Gastrocnemius medialis (tissue), 4 donors: ENCODE measurements at regions not wholly inside any gene's neighbourhood (a gene's known extent, or its start where the extent isn't known, plus 50 kb on each side); places are given as distances from the start of the nearest gene placed in this dataset.

ENCODE experiments used
- ATAC-seq, 2 donors: fragments of 150-250 bp; one replicate each; pipeline ENCODE4 v1.9.1; 2016
- DNase-seq, 2 donors: peaks; one replicate each; pipeline ENCODE4 v3.0.0-alpha.2; 2019
- H3K27ac ChIP-seq, 4 donors: fragments of 200-600 bp; sonication (generic); 1 replicate in 1 of 4; 2 replicates in 3 of 4; pipeline ENCODE4 v1.5.1; 2016 to 2018; ENCODE audit warnings: mild to moderate bottlenecking in 2 of 4, moderate library complexity in 1 of 4
- H3K27me3 ChIP-seq, 3 donors: fragments of 200-600 bp; sonication (generic) in 2 of 3; 1 replicate in 1 of 3; 2 replicates in 2 of 3; pipeline versions ENCODE4 v1.5.1 to v1.6.0; 2016 to 2019; ENCODE audit warnings: mild to moderate bottlenecking in 1 of 3, moderate library complexity in 1 of 3
- H3K36me3 ChIP-seq, 2 donors: fragments of 200-600 bp; sonication (generic) in 1 of 2; one replicate each; pipeline ENCODE4 v1.5.1; 2017 to 2018
- H3K4me1 ChIP-seq, 2 donors: fragments of 200-600 bp; sonication (generic) in 1 of 2; one replicate each; pipeline ENCODE4 v1.5.1; 2016 to 2017; ENCODE audit warnings: mild to moderate bottlenecking in 2 of 2
- H3K4me3 ChIP-seq, 4 donors: fragments of 200-600 bp; sonication (generic) in 3 of 4; 1 replicate in 1 of 4; 2 replicates in 3 of 4; pipeline ENCODE4 v1.5.1; 2016 to 2019; ENCODE audit warnings: mild to moderate bottlenecking in 2 of 4
- H3K9me3 ChIP-seq, 3 donors: fragments of 200-600 bp; sonication (generic) in 2 of 3; 1 replicate in 1 of 3; 2 replicates in 2 of 3; pipeline ENCODE4 v1.5.1; 2016 to 2019
- POLR2A ChIP-seq, 2 donors: fragments of 450-650 bp; IDR thresholded peaks; one replicate each; pipeline ENCODE4 v1.6.1; 2017; ENCODE audit warnings: antibody characterized with exemption in 2 of 2, mild to moderate bottlenecking in 2 of 2, moderate library complexity in 2 of 2
- in situ Hi-C, 4 donors: fragments of 200-750 bp; cut with MboI; loops; one replicate each; pipeline versions ENCODE4 v1.15.0 to v1.8.0; 2017; ENCODE audit warnings: low sequenced_read_pairs in 4 of 4
- intact Hi-C: fragments of 100-400 bp; cut with DNase I; formaldehyde crosslinking; loops from one replicate; pipeline ENCODE4 v1.15.1; 2023; ENCODE audit warnings: low total_unique reads
- TF ChIP-seq, protein P1 (sequence below), 5 experiments: fragments of 450-650 bp in 3 of 5; fragments of 200-600 bp in 2 of 5; sonication (generic) in 2 of 5; IDR thresholded peaks in 4 of 5; conservative IDR thresholded peaks in 1 of 5; 1 replicate in 4 of 5; 2 replicates in 1 of 5; pipeline ENCODE4 v1.5.1; 2016 to 2019; ENCODE audit warnings: antibody characterized with exemption in 5 of 5, mild to moderate bottlenecking in 3 of 5, moderate library complexity in 3 of 5

DNA sequence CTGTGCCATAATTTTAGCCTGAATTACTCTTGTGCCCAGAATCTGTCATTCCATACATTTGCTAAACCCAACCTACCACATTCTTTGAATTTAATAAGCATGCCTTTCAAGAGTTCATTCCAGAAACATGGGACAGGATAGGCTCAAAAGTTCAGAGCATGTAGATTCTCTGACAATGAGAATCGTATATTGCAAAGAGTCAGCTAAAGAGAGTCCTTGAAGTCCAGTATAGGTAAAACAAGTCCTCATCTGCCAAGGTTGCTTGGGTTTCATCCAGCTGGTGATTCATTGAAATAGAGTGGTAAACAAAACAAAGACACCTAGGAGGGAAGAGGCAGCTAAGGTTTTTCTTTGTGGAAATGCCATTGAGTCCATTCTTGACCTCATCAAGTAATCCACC lies 249.3 kb upstream of the DIPK2B start:
- Histone ChIP-seq H3K27ac (no peak overlapping the region), H3K9me3 (no peaks in the 10 kb centered on the region), H3K36me3 (no peaks in the 10 kb centered on the region), H3K4me3 (no peak overlapping the region), H3K27me3 (no peaks in the 10 kb centered on the region), H3K4me1 (no peaks in the 10 kb centered on the region)
- TF ChIP-seq, protein P1, sequence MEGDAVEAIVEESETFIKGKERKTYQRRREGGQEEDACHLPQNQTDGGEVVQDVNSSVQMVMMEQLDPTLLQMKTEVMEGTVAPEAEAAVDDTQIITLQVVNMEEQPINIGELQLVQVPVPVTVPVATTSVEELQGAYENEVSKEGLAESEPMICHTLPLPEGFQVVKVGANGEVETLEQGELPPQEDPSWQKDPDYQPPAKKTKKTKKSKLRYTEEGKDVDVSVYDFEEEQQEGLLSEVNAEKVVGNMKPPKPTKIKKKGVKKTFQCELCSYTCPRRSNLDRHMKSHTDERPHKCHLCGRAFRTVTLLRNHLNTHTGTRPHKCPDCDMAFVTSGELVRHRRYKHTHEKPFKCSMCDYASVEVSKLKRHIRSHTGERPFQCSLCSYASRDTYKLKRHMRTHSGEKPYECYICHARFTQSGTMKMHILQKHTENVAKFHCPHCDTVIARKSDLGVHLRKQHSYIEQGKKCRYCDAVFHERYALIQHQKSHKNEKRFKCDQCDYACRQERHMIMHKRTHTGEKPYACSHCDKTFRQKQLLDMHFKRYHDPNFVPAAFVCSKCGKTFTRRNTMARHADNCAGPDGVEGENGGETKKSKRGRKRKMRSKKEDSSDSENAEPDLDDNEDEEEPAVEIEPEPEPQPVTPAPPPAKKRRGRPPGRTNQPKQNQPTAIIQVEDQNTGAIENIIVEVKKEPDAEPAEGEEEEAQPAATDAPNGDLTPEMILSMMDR (IDR thresholded peaks at IDR 0.05 in 4 of 5, conservative IDR thresholded peaks at IDR 0.05 in 1 of 5), result no peak
- TF ChIP-seq POLR2A (IDR thresholded peaks at IDR 0.05), result no peak
- in situ Hi-C loops (loop anchor here in 1 of 4 donors (25.0 kb wide), 1 partner anchor 112 kb away; no protein-coding TSS in a partner anchor), intact Hi-C loops (no loop called here)
- no peak for ATAC-seq
- no peak for DNase-seq

DNA sequence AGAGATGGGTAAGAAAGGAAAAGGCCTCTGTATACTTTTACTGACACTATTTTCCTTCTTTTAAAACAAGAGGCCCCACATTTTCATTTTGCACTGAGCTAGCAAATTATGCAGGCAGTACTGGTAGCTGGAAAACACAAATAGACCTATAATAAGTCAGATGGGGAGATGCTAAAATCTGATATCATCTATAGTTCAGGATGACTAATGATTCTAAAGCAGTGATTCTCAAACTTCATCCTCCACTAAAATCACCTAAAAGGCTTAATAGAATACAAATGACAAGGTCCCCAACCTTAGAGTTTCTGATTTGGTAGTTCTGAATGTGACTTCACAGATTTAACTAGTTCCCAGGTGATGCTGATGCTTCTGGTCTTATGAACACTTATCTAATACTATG lies 247.3 kb upstream of the DIPK2B start:
- no peak for ATAC-seq
- DNase-seq, result no peak
- intact Hi-C loops, result no loop called here
- no peak for TF ChIP-seq POLR2A (IDR thresholded peaks at IDR 0.05)
- TF ChIP-seq, protein P1 (IDR thresholded peaks at IDR 0.05 in 4 of 5, conservative IDR thresholded peaks at IDR 0.05 in 1 of 5), result no peak
- H3K9me3 ChIP-seq, result no peaks in the 10 kb centered on the region
- no peaks in the 10 kb centered on the region for H3K4me1 ChIP-seq
- no peak overlapping the region for H3K4me3 ChIP-seq
- no peaks in the 10 kb centered on the region for H3K27me3 ChIP-seq
- no peak overlapping the region for H3K27ac ChIP-seq
- in situ Hi-C loops, result loop anchor here in 1 of 4 donors (25.0 kb wide), 1 partner anchor 114 kb away; no protein-coding TSS in a partner anchor
- no peaks in the 10 kb centered on the region for H3K36me3 ChIP-seq

DNA sequence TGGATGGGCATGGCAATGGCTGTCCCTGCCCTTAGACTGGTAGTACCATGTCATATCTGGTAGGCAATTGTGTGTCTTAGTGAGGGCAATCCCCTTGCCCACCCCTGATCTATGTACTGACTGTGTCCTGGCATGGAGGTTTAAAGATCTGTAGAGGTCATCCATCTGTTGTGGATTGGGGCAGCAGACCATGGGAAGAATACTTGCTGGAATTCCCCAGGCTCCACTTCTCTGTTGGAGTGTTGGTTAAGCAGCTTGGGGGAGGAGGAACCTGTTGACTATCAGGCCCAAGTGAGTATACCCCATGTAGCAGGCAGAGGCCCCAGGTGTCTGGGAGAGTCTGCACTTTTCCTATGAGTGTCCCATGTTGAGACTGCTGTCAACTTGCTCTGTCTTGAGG lies 246.7 kb upstream of the DIPK2B start:
- Histone ChIP-seq H3K9me3 (no peaks in the 10 kb centered on the region), H3K27ac (no peak overlapping the region), H3K4me3 (no peak overlapping the region), H3K27me3 (no peaks in the 10 kb centered on the region), H3K4me1 (no peaks in the 10 kb centered on the region), H3K36me3 (no peaks in the 10 kb centered on the region)
- TF ChIP-seq POLR2A (IDR thresholded peaks at IDR 0.05), result no peak
- TF ChIP-seq, protein P1 (IDR thresholded peaks at IDR 0.05 in 4 of 5, conservative IDR thresholded peaks at IDR 0.05 in 1 of 5), result no peak
- in situ Hi-C loops, result loop anchor here in 1 of 4 donors (25.0 kb wide), 1 partner anchor 115 kb away; no protein-coding TSS in a partner anchor
- no peak for ATAC-seq
- intact Hi-C loops, result no loop called here
- DNase-seq, result no peak

DNA sequence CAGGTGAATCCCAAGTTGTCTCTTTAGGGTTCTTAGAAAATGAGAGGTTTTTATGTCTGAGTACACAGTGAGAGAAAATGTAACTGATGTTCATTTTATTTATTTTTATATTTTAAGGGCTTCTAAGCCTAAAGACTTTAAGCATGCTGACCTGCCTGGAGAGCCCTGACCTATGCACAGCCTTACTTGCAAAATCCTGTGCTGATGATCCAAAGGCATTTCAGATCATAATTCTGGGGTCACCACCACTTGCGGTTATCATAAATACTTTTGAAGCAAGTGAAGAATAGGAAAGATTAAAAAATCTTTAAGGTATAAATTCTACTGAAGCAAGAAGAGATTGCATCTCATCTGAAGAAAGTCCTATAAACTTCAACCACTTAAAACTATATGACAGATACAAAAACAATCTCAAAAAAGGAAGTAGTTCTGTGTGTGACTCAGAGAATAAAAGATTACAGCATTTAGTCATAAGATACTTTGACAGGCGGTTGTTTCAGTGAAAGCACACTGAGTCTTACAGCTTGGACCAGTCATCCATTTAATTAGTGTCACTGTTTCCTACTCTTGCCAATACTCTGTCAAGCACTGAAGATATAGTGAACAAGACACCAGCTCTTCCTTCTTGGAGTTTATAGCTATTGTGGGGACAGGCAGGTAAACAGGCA lies 245.2 kb upstream of the DIPK2B start:
- Histone ChIP-seq H3K4me3 (no peak overlapping the region), H3K4me1 (no peaks in the 10 kb centered on the region), H3K27me3 (no peaks in the 10 kb centered on the region), H3K36me3 (no peaks in the 10 kb centered on the region), H3K27ac (no peak overlapping the region), H3K9me3 (no peaks in the 10 kb centered on the region)
- in situ Hi-C loops (loop anchor here in 1 of 4 donors (25.0 kb wide), 1 partner anchor 116 kb away; no protein-coding TSS in a partner anchor), intact Hi-C loops (no loop called here)
- no peak for TF ChIP-seq POLR2A (IDR thresholded peaks at IDR 0.05)
- TF ChIP-seq, protein P1 (IDR thresholded peaks at IDR 0.05 in 4 of 5, conservative IDR thresholded peaks at IDR 0.05 in 1 of 5), result no peak
- ATAC-seq, result peak in 1 of 2 donors; percentile 90
- no peak for DNase-seq
